OCI-LY1 (cell line): ENCODE measurements at regions not wholly inside any gene's neighbourhood (a gene's known extent, or its start where the extent isn't known, plus 50 kb on each side); places are given as distances from the start of the nearest gene placed in this dataset.

ENCODE experiments used
- H2AFZ ChIP-seq: fragments of 200-600 bp; sonication (generic), shearing (Covaris generic); 2 replicates; pipeline ENCODE4 v1.6.0; 2014; ENCODE audit warnings: antibody characterized with exemption, mild to moderate bottlenecking, low read length
- H3F3A ChIP-seq: fragments of 200-600 bp; sonication (generic), shearing (Covaris generic); 2 replicates; pipeline ENCODE4 v1.6.0; 2014; ENCODE audit warnings: mild to moderate bottlenecking, antibody characterized with exemption, low read length, moderate library complexity; ENCODE audit not compliant: insufficient read depth
- H3K27ac ChIP-seq: fragments of 200-600 bp; sonication (generic); 2 replicates; pipeline ENCODE4 v1.5.1; 2014; ENCODE audit warnings: low read length, mixed run types, mild to moderate bottlenecking, low read depth; ENCODE audit not compliant: poor library complexity, severe bottlenecking
- H3K27me3 ChIP-seq: fragments of 200-600 bp; sonication (generic); 2 replicates; pipeline ENCODE4 v1.6.0; 2014; ENCODE audit warnings: antibody characterized with exemption, mild to moderate bottlenecking, low read length, moderate library complexity; ENCODE audit not compliant: insufficient read depth
- H3K36me3 ChIP-seq: fragments of 200-600 bp; sonication (generic); 2 replicates; pipeline ENCODE4 v1.6.1; 2014; ENCODE audit warnings: mild to moderate bottlenecking, antibody characterized with exemption, low read length, moderate library complexity, mixed read lengths; ENCODE audit not compliant: insufficient read depth
- H3K4me1 ChIP-seq: fragments of 200-600 bp; sonication (generic); 2 replicates; pipeline ENCODE4 v1.5.1; 2014; ENCODE audit warnings: mild to moderate bottlenecking, low read length, moderate library complexity; ENCODE audit not compliant: insufficient read depth, severe bottlenecking
- H3K4me2 ChIP-seq: fragments of 200-600 bp; sonication (generic), shearing (Covaris generic); 2 replicates; pipeline ENCODE4 v1.6.1; 2014; ENCODE audit warnings: low read length
- H3K4me3 ChIP-seq: fragments of 200-600 bp; sonication (generic); 2 replicates; pipeline ENCODE4 v1.5.1; 2014; ENCODE audit warnings: low read length, low read depth, mild to moderate bottlenecking, mixed read lengths; ENCODE audit not compliant: poor library complexity, severe bottlenecking
- H3K79me2 ChIP-seq: fragments of 200-600 bp; shearing (Covaris generic); 2 replicates; pipeline ENCODE4 v1.6.1; 2016; ENCODE audit warnings: mixed run types, low read length, mixed read lengths; ENCODE audit not compliant: insufficient read depth
- H3K9ac ChIP-seq: fragments of 200-600 bp; sonication (generic), shearing (Covaris generic); 2 replicates; pipeline ENCODE4 v1.6.1; 2014; ENCODE audit warnings: mild to moderate bottlenecking, low read length, mixed read lengths
- H3K9me2 ChIP-seq: fragments of 200-600 bp; sonication (generic), shearing (Covaris generic); 2 replicates; pipeline ENCODE4 v1.6.1; 2014; ENCODE audit warnings: low read depth, mild to moderate bottlenecking, low read length, mixed read lengths
- H3K9me3 ChIP-seq: fragments of 200-600 bp; shearing (Covaris generic); 2 replicates; pipeline ENCODE4 v1.6.1; 2014; ENCODE audit warnings: low read length, mixed read lengths
- H4K20me1 ChIP-seq: fragments of 200-600 bp; sonication (generic), shearing (Covaris generic); 2 replicates; pipeline ENCODE4 v1.6.0; 2016; ENCODE audit warnings: mild to moderate bottlenecking, low read length; ENCODE audit not compliant: insufficient read depth
- EZH2 ChIP-seq: fragments of 200-600 bp; sonication (generic), shearing (Covaris generic); IDR thresholded peaks from 2 replicates; pipeline ENCODE4 v1.8.0; 2017; ENCODE audit warnings: borderline replicate concordance, mixed run types, mild to moderate bottlenecking, antibody characterized with exemption, low read length, moderate library complexity, mixed read lengths
- TF ChIP-seq, protein P1 (sequence below): fragments of 200-600 bp; sonication (generic), shearing (Covaris generic); IDR thresholded peaks from 2 replicates; pipeline ENCODE4 v1.5.1; 2017; ENCODE audit warnings: mild to moderate bottlenecking, antibody characterized with exemption, low read length, moderate library complexity, mixed read lengths

DNA sequence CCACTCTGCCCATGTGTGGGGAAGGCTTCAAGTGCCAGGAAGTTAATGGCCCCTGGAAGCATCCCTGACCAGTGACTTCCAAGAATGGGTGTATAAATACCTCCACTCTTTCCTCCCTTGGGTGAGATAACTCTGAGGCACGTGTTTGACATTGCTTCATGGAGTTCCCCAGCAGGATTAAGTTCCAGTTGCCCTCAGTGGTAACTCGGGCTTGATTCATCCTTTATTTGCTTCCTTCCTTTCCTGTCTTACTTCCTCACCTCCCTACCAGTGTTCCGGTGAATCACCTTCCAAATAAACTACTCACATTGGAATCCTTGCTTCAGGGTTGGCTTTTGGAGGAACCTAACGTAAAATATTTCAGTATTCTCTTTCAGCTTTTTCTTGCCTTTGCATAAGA is 84.6 kb upstream of the JAG1 start:
- H3K27me3 ChIP-seq = no peaks in the 10 kb centered on the region
- no peak overlapping the region for H3K27ac ChIP-seq
- H3K79me2 ChIP-seq = no peaks in the 10 kb centered on the region
- no peak overlapping the region for H3K9ac ChIP-seq
- TF ChIP-seq, protein P1, sequence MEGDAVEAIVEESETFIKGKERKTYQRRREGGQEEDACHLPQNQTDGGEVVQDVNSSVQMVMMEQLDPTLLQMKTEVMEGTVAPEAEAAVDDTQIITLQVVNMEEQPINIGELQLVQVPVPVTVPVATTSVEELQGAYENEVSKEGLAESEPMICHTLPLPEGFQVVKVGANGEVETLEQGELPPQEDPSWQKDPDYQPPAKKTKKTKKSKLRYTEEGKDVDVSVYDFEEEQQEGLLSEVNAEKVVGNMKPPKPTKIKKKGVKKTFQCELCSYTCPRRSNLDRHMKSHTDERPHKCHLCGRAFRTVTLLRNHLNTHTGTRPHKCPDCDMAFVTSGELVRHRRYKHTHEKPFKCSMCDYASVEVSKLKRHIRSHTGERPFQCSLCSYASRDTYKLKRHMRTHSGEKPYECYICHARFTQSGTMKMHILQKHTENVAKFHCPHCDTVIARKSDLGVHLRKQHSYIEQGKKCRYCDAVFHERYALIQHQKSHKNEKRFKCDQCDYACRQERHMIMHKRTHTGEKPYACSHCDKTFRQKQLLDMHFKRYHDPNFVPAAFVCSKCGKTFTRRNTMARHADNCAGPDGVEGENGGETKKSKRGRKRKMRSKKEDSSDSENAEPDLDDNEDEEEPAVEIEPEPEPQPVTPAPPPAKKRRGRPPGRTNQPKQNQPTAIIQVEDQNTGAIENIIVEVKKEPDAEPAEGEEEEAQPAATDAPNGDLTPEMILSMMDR = no peak
- no peak for TF ChIP-seq EZH2
- no peaks in the 10 kb centered on the region for H3K9me2 ChIP-seq
- H3F3A ChIP-seq = no peaks in the 10 kb centered on the region
- H3K36me3 ChIP-seq = no peaks in the 10 kb centered on the region
- H4K20me1 ChIP-seq = no peaks in the 10 kb centered on the region
- no peaks in the 10 kb centered on the region for H3K4me1 ChIP-seq
- H3K4me3 ChIP-seq = no peak overlapping the region
- no peaks in the 10 kb centered on the region for H3K9me3 ChIP-seq
- no peak overlapping the region for H2AFZ ChIP-seq
- H3K4me2 ChIP-seq = no peak overlapping the region

DNA sequence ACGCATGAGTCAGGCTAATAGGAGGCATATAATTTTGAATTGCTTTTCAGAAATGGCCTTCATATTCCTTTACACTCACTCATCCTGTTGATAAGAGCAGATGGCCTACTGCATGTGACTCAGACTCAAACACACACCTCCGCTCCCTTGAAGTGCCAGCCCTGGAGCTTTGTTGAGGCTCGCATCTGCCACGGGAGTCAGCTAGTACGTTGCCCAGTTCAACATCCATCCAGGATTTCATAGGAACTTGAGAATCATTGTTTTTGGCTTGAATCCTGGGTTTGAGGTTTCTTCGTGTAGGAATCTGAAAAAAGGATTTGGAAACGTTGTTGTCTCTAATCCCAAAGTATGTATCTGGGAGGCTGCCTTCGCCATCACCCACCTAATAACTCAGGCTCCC is 87.4 kb upstream of the JAG1 start:
- Histone ChIP-seq H3K4me1 (no peaks in the 10 kb centered on the region), H4K20me1 (no peaks in the 10 kb centered on the region), H3K4me3 (no peak overlapping the region), H3K4me2 (no peak overlapping the region), H3K9me3 (no peaks in the 10 kb centered on the region), H3K36me3 (no peaks in the 10 kb centered on the region), H3K79me2 (no peaks in the 10 kb centered on the region), H3K9ac (no peak overlapping the region), H3K27ac (no peak overlapping the region), H3F3A (no peaks in the 10 kb centered on the region), H3K9me2 (no peaks in the 10 kb centered on the region), H2AFZ (no peak overlapping the region), H3K27me3 (no peaks in the 10 kb centered on the region)
- TF ChIP-seq, protein P1 = no peak
- no peak for TF ChIP-seq EZH2

DNA sequence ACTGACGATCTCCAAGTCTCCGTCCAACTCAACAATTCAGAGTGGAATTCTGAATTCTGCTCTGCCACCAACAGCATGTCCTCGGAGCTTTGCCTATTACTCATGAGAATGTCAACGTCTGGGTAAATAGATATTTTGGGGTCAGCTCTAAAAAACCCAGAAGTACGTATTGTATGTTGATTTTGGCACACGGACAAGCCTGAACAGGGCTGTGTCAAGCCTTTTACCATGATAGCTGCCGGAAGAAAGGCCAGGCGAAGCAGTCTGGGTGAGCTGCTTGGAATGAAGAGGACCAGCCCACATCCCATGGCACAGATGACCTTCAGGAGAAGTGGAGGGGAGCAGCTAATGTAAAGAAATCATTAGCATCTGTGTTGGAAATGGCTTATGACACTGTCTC is 88.0 kb upstream of the JAG1 start:
- TF ChIP-seq, protein P1 = no peak
- no peak for TF ChIP-seq EZH2
- H3F3A ChIP-seq = no peaks in the 10 kb centered on the region
- H3K4me1 ChIP-seq = no peaks in the 10 kb centered on the region
- H3K4me3 ChIP-seq = no peak overlapping the region
- H3K79me2 ChIP-seq = no peaks in the 10 kb centered on the region
- no peak overlapping the region for H3K4me2 ChIP-seq
- no peak overlapping the region for H3K27ac ChIP-seq
- no peaks in the 10 kb centered on the region for H4K20me1 ChIP-seq
- no peaks in the 10 kb centered on the region for H3K9me2 ChIP-seq
- no peaks in the 10 kb centered on the region for H3K36me3 ChIP-seq
- no peaks in the 10 kb centered on the region for H3K9me3 ChIP-seq
- 0 out of 2 replicates have a peak, but pooled peaks cover 1% of the 10 kb centered on the region for H3K27me3 ChIP-seq
- no peak overlapping the region for H3K9ac ChIP-seq
- no peak overlapping the region for H2AFZ ChIP-seq
